Midbrain (tissue), 1 donor: ENCODE measurements at regions not wholly inside any gene's neighbourhood (a gene's known extent, or its start where the extent isn't known, plus 50 kb on each side); places are given as distances from the start of the nearest gene placed in this dataset.
"Not testable (repeated sequence)": the region's sequence is repeated elsewhere in the genome, so short reads cannot be mapped to it uniquely, and the experiment has no call there.

ENCODE experiments used
- DNase-seq: peaks from one replicate; lab custom pipeline; 2025; lab: John Stamatoyannopoulos, UW

GRCh38 chr7:9711259-9711918 lies 1262.3 kb upstream of the PHF14 start:
- no peak for DNase-seq

GRCh38 chr7:9718071-9718661 lies 1255.5 kb upstream of the PHF14 start:
- DNase-seq = peak; percentile 2

GRCh38 chr7:9719303-9719702 lies 1254.4 kb upstream of the PHF14 start:
- no peak for DNase-seq

GRCh38 chr7:9719721-9720120 lies 1254.0 kb upstream of the PHF14 start:
- DNase-seq = no peak

GRCh38 chr7:9725940-9726663 lies 1247.6 kb upstream of the PHF14 start:
- DNase-seq = not testable (repeated sequence)

GRCh38 chr7:9726811-9727210 lies 1246.9 kb upstream of the PHF14 start:
- DNase-seq = not testable (repeated sequence)

- DNase-seq = not testable (repeated sequence)
Measured at GRCh38 chr7:9727467-9727869, 1246.2 kb upstream of the PHF14 start.

- not testable (repeated sequence) for DNase-seq
Measured at GRCh38 chr7:9728014-9728657, 1245.5 kb upstream of the PHF14 start.

- no peak for DNase-seq
Measured at GRCh38 chr7:9752033-9752432, 1221.6 kb upstream of the PHF14 start.

GRCh38 chr7:9761224-9761623 lies 1212.4 kb upstream of the PHF14 start:
- no peak for DNase-seq

GRCh38 chr7:9776900-9777299 lies 1196.8 kb upstream of the PHF14 start:
- no peak for DNase-seq

- no peak for DNase-seq
Measured at GRCh38 chr7:9778367-9778766, 1195.3 kb upstream of the PHF14 start.

- no peak for DNase-seq
Measured at GRCh38 chr7:9781710-9782109, 1192.0 kb upstream of the PHF14 start.

GRCh38 chr7:9782275-9782674 lies 1191.4 kb upstream of the PHF14 start:
- no peak for DNase-seq

- no peak for DNase-seq
Measured at GRCh38 chr7:9785211-9785610, 1188.5 kb upstream of the PHF14 start.

GRCh38 chr7:9796241-9796640 lies 1177.4 kb upstream of the PHF14 start:
- DNase-seq = no peak

GRCh38 chr7:9822458-9823290 lies 1151.0 kb upstream of the PHF14 start:
- DNase-seq = no peak

GRCh38 chr7:9835199-9835598 lies 1138.5 kb upstream of the PHF14 start:
- no peak for DNase-seq

- no peak for DNase-seq
Measured at GRCh38 chr7:9836671-9837070, 1137.0 kb upstream of the PHF14 start.

- no peak for DNase-seq
Measured at GRCh38 chr7:9842301-9842700, 1131.4 kb upstream of the PHF14 start.

- DNase-seq = no peak
Measured at GRCh38 chr7:9846902-9847301, 1126.8 kb upstream of the PHF14 start.

GRCh38 chr7:9854605-9855004 lies 1119.1 kb upstream of the PHF14 start:
- DNase-seq = no peak
